MM.1S (cell line): ENCODE measurements at regions not wholly inside any gene's neighbourhood (a gene's known extent, or its start where the extent isn't known, plus 50 kb on each side); places are given as distances from the start of the nearest gene placed in this dataset.

ENCODE experiments used
- DNase-seq: peaks from one replicate; pipeline ENCODE4 v3.0.0-alpha.2; 2015
- H2AFZ ChIP-seq: fragments of 300-600 bp; sonication (generic); 2 replicates; pipeline ENCODE4 v1.6.0; 2016; ENCODE audit warnings: antibody characterized with exemption, low read length
- H3F3A ChIP-seq: fragments of 300-600 bp; sonication (generic); 2 replicates; pipeline ENCODE4 v1.6.1; 2016; ENCODE audit warnings: mild to moderate bottlenecking, antibody characterized with exemption, low read length, moderate library complexity, mixed read lengths; ENCODE audit not compliant: insufficient read depth
- H3K27ac ChIP-seq: fragments of 300-600 bp; sonication (generic); 2 replicates; pipeline ENCODE4 v1.5.1; 2016; ENCODE audit warnings: mild to moderate bottlenecking, low read length
- H3K27me3 ChIP-seq: fragments of 300-600 bp; sonication (generic); replicated peaks from 2 replicates; pipeline ENCODE4 v1.6.0; 2016; ENCODE audit warnings: low read length; ENCODE audit not compliant: insufficient read depth
- H3K36me3 ChIP-seq: fragments of 300-600 bp; sonication (generic); replicated peaks from 2 replicates; pipeline ENCODE4 v1.6.1; 2016; ENCODE audit warnings: mild to moderate bottlenecking, low read length, mixed read lengths; ENCODE audit not compliant: insufficient read depth
- H3K4me1 ChIP-seq: fragments of 300-600 bp; sonication (generic); 2 replicates; pipeline ENCODE4 v1.6.1; 2016; ENCODE audit warnings: low read length, mixed read lengths
- H3K4me2 ChIP-seq: fragments of 300-600 bp; sonication (generic); 2 replicates; pipeline ENCODE4 v1.6.0; 2016; ENCODE audit warnings: low read depth, low read length
- H3K4me3 ChIP-seq: fragments of 300-600 bp; sonication (generic); 2 replicates; pipeline ENCODE4 v1.5.1; 2016; ENCODE audit warnings: low read length, mixed read lengths
- H3K79me2 ChIP-seq: fragments of 300-600 bp; sonication (generic); 2 replicates; pipeline ENCODE4 v1.6.1; 2016; ENCODE audit warnings: mixed run types, low read length, mixed read lengths
- H3K9ac ChIP-seq: fragments of 300-600 bp; sonication (generic); 2 replicates; pipeline ENCODE4 v1.6.1; 2016; ENCODE audit warnings: low read length, mixed read lengths
- H3K9me2 ChIP-seq: fragments of 300-600 bp; sonication (generic); replicated peaks from 2 replicates; pipeline ENCODE4 v1.6.1; 2016; ENCODE audit warnings: mild to moderate bottlenecking, low read length, mixed read lengths; ENCODE audit not compliant: insufficient read depth
- H3K9me3 ChIP-seq: fragments of 300-600 bp; sonication (generic); replicated peaks from 2 replicates; pipeline ENCODE4 v1.6.1; 2016; ENCODE audit warnings: mild to moderate bottlenecking, low read length, mixed read lengths; ENCODE audit not compliant: insufficient read depth
- H4K20me1 ChIP-seq: fragments of 300-600 bp; sonication (generic); 2 replicates; pipeline ENCODE4 v1.6.1; 2016; ENCODE audit warnings: mild to moderate bottlenecking, low read length, moderate library complexity, mixed read lengths; ENCODE audit not compliant: insufficient read depth
- CTCF ChIP-seq: fragments of 300-600 bp; sonication (generic); IDR thresholded peaks from 2 replicates; pipeline ENCODE4 v1.5.1; 2016; ENCODE audit warnings: antibody characterized with exemption, low read length, mixed read lengths
- EZH2 ChIP-seq: fragments of 300-600 bp; sonication (generic); optimal IDR thresholded peaks from 2 replicates; pipeline ENCODE3; 2017; ENCODE audit warnings: low read depth, mild to moderate bottlenecking, antibody characterized with exemption, low read length, mixed read lengths
- EZH2phosphoT487 ChIP-seq: fragments of 300-600 bp; sonication (generic); IDR thresholded peaks from 2 replicates; pipeline ENCODE4 v1.6.1; 2018; ENCODE audit warnings: antibody characterized with exemption, low read length

DNA sequence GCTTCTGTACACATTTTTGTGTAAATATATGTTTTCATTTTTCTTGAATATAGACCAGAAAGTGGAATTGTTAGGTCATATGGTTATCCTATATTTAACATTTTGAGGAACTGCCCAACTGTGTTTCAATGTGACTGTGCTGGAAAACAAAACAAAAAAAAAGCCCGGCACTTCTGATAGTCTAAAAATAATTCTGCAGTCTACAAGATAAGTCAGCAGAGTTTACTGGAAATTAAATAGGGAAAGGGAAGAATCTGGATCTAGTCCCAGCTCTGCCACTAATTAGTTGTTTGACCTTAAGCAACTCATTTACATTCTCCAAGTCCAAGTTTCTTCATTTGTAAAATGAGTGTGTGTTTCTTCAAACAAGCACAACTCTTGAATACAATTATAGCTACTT is 869.1 kb upstream of the B3GALT2 start:
- H3K79me2 ChIP-seq, result no peaks in the 10 kb centered on the region
- H3K4me1 ChIP-seq, result no peaks in the 10 kb centered on the region
- no peaks in the 10 kb centered on the region for H3K9me2 ChIP-seq
- no peak overlapping the region for H3K27ac ChIP-seq
- no peak overlapping the region for H3K4me3 ChIP-seq
- no peak overlapping the region for H2AFZ ChIP-seq
- no peaks in the 10 kb centered on the region for H3K9me3 ChIP-seq
- no peaks in the 10 kb centered on the region for H3K27me3 ChIP-seq
- no peak overlapping the region for H3K4me2 ChIP-seq
- TF ChIP-seq EZH2phosphoT487, result no peak
- TF ChIP-seq EZH2, result no peak
- no peak for TF ChIP-seq CTCF
- no peaks in the 10 kb centered on the region for H3K36me3 ChIP-seq
- no peaks in the 10 kb centered on the region for H3F3A ChIP-seq
- H3K9ac ChIP-seq, result no peak overlapping the region
- no peak for DNase-seq
- no peaks in the 10 kb centered on the region for H4K20me1 ChIP-seq

- Histone ChIP-seq H2AFZ (no peak overlapping the region), H3K4me1 (no peaks in the 10 kb centered on the region), H3K79me2 (no peaks in the 10 kb centered on the region), H3K4me3 (no peak overlapping the region), H4K20me1 (no peaks in the 10 kb centered on the region), H3K4me2 (no peak overlapping the region), H3K27me3 (no peaks in the 10 kb centered on the region), H3K9me2 (no peaks in the 10 kb centered on the region), H3K27ac (no peak overlapping the region), H3F3A (no peaks in the 10 kb centered on the region), H3K9ac (no peak overlapping the region), H3K9me3 (no peaks in the 10 kb centered on the region), H3K36me3 (no peaks in the 10 kb centered on the region)
- TF ChIP-seq CTCF (no peak), EZH2 (no peak), EZH2phosphoT487 (no peak)
- peak; percentile 32 for DNase-seq
These were observed 866.3 kb upstream of the B3GALT2 start for GRCh38 chr1:194052514-194053338.

GRCh38 chr1:194047921-194048320 is 861.5 kb upstream of the B3GALT2 start:
- H3K27me3 ChIP-seq, result no peaks in the 10 kb centered on the region
- H3F3A ChIP-seq, result no peaks in the 10 kb centered on the region
- no peaks in the 10 kb centered on the region for H3K9me2 ChIP-seq
- TF ChIP-seq EZH2phosphoT487 (no peak), CTCF (no peak), EZH2 (no peak)
- no peaks in the 10 kb centered on the region for H4K20me1 ChIP-seq
- H3K9ac ChIP-seq, result no peak overlapping the region
- H3K4me2 ChIP-seq, result no peak overlapping the region
- no peaks in the 10 kb centered on the region for H3K36me3 ChIP-seq
- no peak overlapping the region for H3K27ac ChIP-seq
- no peaks in the 10 kb centered on the region for H3K9me3 ChIP-seq
- no peaks in the 10 kb centered on the region for H3K4me1 ChIP-seq
- no peak for DNase-seq
- H3K4me3 ChIP-seq, result no peak overlapping the region
- H2AFZ ChIP-seq, result no peak overlapping the region
- H3K79me2 ChIP-seq, result no peaks in the 10 kb centered on the region
